ENCODE measurements at regions not wholly inside any gene's neighbourhood (a gene's known extent, or its start where the extent isn't known, plus 50 kb on each side); places are given as distances from the start of the nearest gene placed in this dataset.

DNA sequence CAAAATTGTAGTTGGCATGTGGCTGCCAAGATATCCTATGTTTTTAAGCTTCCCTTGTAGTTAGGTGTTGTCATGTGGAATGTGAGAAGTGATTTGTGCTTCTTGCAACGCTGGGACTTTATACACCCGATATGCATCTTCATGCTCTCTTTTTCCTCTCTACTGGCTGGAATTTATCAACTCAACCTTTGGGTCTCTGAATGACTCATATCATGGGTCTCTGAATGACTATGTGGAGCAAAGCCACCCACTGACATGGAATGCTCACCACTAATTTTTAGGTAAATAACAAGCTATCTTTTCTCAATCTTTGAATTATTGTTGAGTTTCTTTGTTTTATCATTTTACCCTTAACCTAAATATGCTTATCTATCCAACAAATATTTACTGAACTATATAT lies 144.6 kb downstream of the ATP23 start:
- Histone ChIP-seq H3K4me2 (replicated peaks; ENCODE audit: extremely low read depth, low read length, poor library complexity, severe bottlenecking) (no peak overlapping the region), H3K36me3 (replicated peaks in 1 of 2; ENCODE audit: control insufficient read depth in 1 of 2, insufficient read depth in 2 of 2, low read length in 2 of 2) (no peaks in the 10 kb centered on the region), H2AFZ (ENCODE audit: insufficient read depth, low read depth, low read length, poor library complexity, severe bottlenecking) (no peak overlapping the region), H4K20me1 (ENCODE audit: insufficient read depth, low read length) (no peaks in the 10 kb centered on the region), H3K79me2 (ENCODE audit: insufficient read depth, low read length) (no peaks in the 10 kb centered on the region), H3K4me3 (replicated peaks in 1 of 3; ENCODE audit: low read depth in 2 of 3, low read length in 3 of 3) (no peak overlapping the region), H3K9me3 (replicated peaks in 1 of 2; ENCODE audit: control insufficient read depth in 1 of 2, insufficient read depth in 1 of 2, low read length in 2 of 2) (no peaks in the 10 kb centered on the region), H3K4me1 (ENCODE audit: control insufficient read depth in 1 of 2, insufficient read depth in 2 of 2, low read length in 2 of 2) (no peaks in the 10 kb centered on the region), H3K9ac (ENCODE audit: insufficient read depth, low read length, poor library complexity, severe bottlenecking) (no peak overlapping the region), H3K27ac (ENCODE audit: low read depth in 1 of 2, low read length in 2 of 2) (no peak overlapping the region), H3K27me3 (ENCODE audit: control insufficient read depth in 2 of 2, insufficient read depth in 2 of 2, low read length in 2 of 2) (no peaks in the 10 kb centered on the region)
- intact Hi-C loops (cut with micrococcal nuclease) = no loop called here
- Mint-ChIP-seq H3K27me3 (ENCODE audit: low read depth in 3 of 3) (no peaks in the 10 kb centered on the region), H3K36me3 (no peaks in the 10 kb centered on the region), H3K9me3 (peaks cover 0 to 5% (median 2%) of the 10 kb centered on the region in 7 donors), H3K27ac (no peak overlapping the region), H3K4me3 (no peak overlapping the region), H3K4me1 (peaks cover 3% of the 10 kb centered on the region)
- DNase-seq = no peak
- no CpG with 5 or more reads among the region's 2 CpGs for WGBS (ENCODE audit: insufficient coverage)
- TF ChIP-seq CTCF (IDR thresholded peaks at IDR 0.05) = no peak

GRCh38 chr12:58086930-58087329 lies 145.6 kb downstream of the ATP23 start:
- Histone ChIP-seq H3K27ac (ENCODE audit: low read depth in 1 of 2, low read length in 2 of 2) (no peak overlapping the region), H4K20me1 (ENCODE audit: insufficient read depth, low read length) (no peaks in the 10 kb centered on the region), H3K4me1 (ENCODE audit: control insufficient read depth in 1 of 2, insufficient read depth in 2 of 2, low read length in 2 of 2) (no peaks in the 10 kb centered on the region), H3K79me2 (ENCODE audit: insufficient read depth, low read length) (no peaks in the 10 kb centered on the region), H3K9me3 (replicated peaks in 1 of 2; ENCODE audit: control insufficient read depth in 1 of 2, insufficient read depth in 1 of 2, low read length in 2 of 2) (no peaks in the 10 kb centered on the region), H3K9ac (ENCODE audit: insufficient read depth, low read length, poor library complexity, severe bottlenecking) (no peak overlapping the region), H3K36me3 (replicated peaks in 1 of 2; ENCODE audit: control insufficient read depth in 1 of 2, insufficient read depth in 2 of 2, low read length in 2 of 2) (no peaks in the 10 kb centered on the region), H2AFZ (ENCODE audit: insufficient read depth, low read depth, low read length, poor library complexity, severe bottlenecking) (no peak overlapping the region), H3K4me2 (replicated peaks; ENCODE audit: extremely low read depth, low read length, poor library complexity, severe bottlenecking) (no peak overlapping the region), H3K27me3 (ENCODE audit: control insufficient read depth in 2 of 2, insufficient read depth in 2 of 2, low read length in 2 of 2) (no peaks in the 10 kb centered on the region), H3K4me3 (replicated peaks in 1 of 3; ENCODE audit: low read depth in 2 of 3, low read length in 3 of 3) (no peak overlapping the region)
- H3K4me1 Mint-ChIP-seq = peaks cover 3% of the 10 kb centered on the region
- no peak for DNase-seq
- intact Hi-C loops (cut with micrococcal nuclease) = no loop called here
- 97% methylated on average over 3 of the region's 6 CpGs for WGBS (ENCODE audit: insufficient coverage)
- H3K4me3 Mint-ChIP-seq = no peak overlapping the region
- no peaks in the 10 kb centered on the region for H3K36me3 Mint-ChIP-seq
- TF ChIP-seq CTCF (IDR thresholded peaks at IDR 0.05) = no peak
- peaks cover 0 to 4% (median 0%) of the 10 kb centered on the region in 3 donors for H3K27me3 Mint-ChIP-seq (ENCODE audit: low read depth in 3 of 3)
- no peak overlapping the region for H3K27ac Mint-ChIP-seq
- H3K9me3 Mint-ChIP-seq = peaks cover 0 to 5% (median 2%) of the 10 kb centered on the region in 7 donors

Data from CD14-positive monocyte (primary cell).